ENCODE measurements at regions not wholly inside any gene's neighbourhood (a gene's known extent, or its start where the extent isn't known, plus 50 kb on each side); places are given as distances from the start of the nearest gene placed in this dataset.
A peak's percentile ranks its signal among the peaks of the same experiment; 100 is the strongest.
"Not testable (repeated sequence)": the region's sequence is repeated elsewhere in the genome, so short reads cannot be mapped to it uniquely, and the experiment has no call there.

DNA sequence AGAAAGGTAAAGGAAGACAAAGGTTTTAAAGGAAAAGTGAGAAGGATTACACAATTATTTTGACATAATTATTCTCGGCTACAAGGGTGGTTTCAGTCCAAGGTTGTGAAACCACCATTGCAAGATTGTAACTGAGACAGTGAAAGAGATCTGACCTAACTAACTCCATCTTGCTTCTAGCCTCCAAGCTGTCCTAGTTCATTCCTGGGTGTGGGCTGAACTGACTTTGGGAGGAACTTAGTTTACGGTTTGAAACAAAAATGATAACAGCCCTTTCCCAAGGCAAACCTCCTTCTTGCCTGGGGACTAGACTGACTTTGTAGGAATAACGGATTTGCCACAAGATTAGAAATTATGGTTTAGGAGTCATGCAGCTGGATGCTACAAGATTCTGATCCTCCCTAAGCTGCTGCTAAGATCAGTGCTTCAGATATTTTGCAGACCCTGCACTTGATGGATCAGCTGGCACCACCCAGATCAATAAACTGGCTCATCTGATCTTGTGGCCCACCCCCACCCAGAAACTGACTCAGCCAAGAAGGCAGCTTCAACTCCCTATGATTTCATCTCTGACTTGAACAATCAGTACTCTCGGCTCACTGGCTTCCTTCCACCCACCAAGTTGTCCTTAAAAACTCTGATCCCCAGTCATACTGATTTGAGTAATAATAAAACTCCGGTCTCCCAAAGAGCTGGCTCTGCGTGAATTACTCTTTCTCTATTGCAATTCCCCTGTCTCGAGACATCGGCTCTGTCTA lies 57.7 kb upstream of the AADACL2 start:
- DNase-seq: no peak

DNA sequence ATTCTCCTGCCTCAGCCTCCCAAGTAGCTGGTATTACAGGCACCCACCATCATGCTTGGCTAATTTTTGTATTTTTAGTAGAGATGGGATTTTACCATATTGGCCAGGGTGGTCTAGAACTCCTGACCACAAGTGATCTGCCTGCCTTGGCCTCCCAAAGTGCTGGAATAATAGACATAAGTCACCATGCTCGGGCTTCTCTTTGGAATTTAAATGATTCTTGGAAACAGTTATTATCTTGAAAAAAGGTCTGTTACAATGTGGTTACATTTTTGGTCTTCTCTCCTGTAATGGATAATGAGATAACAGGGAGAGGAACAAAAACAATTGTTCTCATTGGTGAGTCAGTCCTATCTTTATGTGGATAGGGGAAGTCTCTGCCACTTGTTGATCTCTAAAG lies 59.8 kb upstream of the AADACL2 start:
- DNase-seq: no peak

DNA sequence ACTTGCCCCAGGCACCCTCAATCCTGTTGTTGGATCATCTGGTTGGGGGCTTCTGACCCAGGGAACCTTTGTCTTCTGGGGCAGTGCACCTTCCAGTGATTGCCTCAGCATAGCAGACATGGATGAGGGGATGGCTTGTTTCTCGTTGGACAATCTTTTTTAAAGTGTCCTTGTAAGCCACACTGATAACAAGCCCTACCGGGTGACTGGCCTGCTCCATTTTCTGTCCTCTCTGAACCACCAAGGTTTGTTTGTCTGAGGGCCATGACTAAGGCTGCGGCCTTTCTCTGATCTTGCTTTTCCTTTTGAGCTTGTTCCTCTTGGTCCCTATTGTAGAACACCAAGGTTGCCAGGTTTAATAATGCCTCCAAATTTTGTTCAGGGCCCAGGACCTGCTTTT lies 66.0 kb upstream of the AADACL2 start:
- not testable (repeated sequence) for DNase-seq

DNA sequence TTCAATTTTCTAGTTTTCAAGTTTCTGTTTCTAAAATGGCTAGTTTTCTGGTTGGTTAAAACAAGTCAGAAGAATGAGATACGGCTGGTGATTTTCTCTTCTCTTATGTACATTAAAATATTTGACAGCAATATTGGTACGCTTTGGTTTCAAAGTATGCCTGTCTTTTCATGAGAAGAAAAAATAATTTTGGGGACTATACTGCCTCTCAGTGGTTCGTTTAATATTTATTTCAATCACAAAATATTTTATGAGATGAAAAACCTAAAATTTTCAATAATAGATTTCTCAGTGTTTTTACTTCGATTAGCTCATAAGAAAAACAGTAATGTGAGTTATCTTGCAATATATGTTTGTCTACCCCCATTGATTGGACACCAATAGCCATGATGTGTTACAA lies 72.8 kb upstream of the AADACL2 start:
- peak; percentile 40 for DNase-seq

DNA sequence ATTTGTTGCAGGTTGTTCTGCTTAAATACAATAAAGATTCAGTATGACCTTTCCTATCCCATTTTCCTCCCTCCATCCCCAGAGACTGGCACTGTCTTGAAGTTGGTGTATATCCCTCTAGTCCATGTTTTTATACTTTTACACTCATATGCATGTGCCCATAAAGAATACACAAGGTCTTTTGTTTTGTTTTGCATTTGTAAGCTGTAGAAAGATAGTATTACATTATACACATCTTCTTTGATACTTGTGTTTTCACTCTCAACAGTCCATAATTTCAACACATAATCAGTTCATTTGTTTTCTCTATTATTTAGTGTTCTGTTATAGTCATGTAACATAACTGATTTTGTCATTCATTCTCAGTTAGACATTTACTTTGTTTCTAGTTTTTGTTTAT lies 88.7 kb upstream of the AADACL2 start:
- no peak for DNase-seq

DNA sequence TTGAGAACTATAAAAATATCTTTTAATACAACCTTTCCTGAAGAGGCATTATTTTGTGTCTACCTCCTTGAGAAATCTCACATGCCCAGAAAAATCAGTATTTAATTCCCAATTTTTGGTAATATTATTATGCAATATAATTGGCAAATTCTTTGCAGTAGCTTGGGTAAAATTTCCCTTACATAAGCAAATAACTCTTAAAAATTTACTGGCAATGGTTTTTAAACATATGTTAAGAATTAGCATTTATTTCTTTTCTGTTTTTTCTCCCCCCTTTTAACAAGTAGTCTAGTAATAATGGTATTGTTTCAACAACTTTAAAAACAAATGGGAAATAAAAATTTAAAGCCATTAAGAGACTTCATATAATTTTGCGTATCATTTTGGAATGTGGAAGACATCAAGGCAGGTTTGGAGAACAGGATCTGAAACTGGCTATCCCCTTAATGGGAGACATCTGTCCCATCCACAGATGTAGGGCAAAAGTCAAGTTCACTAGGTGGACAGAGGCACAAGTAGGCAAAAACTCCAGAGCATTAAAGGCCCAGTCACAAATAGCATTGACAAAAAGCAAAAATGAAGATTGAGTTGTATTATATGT lies 89.6 kb upstream of the AADACL2 start:
- DNase-seq: no peak

DNA sequence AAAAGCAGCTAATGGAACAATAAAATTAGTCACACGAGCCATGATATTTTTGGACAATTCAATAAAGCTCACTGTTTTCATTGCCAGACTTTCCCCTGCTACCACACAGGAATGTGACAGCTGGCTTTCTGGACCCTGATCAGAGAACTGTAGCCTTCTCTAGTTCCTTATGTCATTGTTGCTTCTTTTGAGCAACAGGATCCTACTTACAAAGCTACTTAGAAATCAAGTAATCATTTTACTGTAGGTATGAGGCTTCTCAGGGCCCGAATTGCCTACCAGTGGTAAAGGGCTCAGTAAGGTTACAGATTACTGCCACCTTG lies 94.3 kb upstream of the AADACL2 start:
- peak; percentile 13 for DNase-seq

DNA sequence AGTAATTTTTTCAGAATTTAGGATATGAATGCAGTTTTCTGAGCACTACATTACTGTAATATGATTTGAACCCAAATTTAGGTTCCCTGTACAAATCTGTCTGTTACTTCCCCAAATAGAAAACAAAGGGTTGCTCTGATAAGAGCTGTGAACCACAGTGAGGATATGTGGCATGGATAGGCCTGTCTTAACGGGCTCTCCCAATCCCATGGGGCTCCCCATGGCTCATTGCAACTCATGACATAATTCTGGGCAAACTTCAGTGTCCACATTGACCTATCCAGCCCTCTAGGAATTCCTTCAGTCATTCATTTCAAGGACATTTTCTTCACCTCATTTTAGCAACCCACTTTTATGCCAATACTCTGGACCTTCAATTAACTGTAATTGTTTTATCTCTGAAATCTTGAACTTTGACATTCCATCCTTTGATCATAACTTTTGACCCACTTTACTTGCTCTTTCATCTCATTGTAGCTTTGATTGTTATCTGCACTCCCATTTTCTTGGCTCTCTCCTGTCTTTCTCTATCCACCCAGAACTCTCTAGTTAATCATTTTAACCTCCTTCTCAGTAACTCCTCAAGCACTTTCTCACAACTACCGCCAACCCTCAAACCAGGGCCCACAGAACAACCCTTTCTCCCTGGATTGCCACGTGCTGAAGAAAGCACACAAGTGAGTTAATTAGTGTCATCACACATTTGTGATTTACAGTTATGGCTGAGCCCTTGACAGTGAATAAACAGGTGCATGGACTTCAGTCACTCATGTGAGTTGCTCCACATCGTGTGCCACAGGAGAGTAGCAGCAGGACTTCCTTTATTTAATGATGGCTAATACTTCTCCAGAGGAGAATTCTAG lies 94.9 kb upstream of the AADACL2 start:
- DNase-seq: no peak

DNA sequence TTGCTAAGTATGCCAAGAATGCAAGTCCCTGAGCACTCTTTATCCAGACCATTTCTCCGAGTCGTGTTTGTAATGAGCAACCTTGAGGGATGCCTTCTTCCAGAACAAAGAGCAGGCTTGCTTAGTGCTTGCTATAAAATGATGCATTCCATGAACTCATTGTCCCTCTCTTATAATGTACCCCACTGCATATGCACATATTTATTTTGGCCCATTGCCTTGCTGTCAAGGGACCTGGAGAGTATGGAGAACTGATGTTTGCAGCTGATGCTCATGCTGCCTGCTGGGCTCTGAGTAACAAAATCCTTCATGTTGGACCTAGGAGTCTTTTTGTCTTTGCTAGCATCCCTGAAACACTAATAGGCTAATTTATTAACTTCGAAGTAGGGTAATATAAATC lies 97.8 kb upstream of the AADACL2 start:
- no peak for DNase-seq

DNA sequence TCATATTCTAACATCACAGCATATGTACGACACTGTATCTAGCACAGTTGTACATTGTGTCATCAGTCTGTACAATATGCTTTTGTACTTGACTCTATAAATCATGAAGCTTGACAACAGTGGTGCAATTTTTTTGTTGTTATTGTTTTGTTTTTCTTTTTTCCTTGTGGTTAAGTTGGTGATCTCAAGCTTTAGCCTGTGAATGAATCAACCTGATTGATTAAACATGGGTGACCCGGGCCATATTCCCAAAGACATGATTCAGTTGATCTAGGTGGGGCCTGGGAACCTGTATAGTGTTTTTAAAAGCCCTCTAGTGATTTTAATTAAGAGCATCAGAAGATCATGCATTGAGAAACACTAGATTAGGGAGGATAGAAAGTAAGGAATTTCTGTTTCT lies 101.8 kb upstream of the AADACL2 start:
- no peak for DNase-seq

DNA sequence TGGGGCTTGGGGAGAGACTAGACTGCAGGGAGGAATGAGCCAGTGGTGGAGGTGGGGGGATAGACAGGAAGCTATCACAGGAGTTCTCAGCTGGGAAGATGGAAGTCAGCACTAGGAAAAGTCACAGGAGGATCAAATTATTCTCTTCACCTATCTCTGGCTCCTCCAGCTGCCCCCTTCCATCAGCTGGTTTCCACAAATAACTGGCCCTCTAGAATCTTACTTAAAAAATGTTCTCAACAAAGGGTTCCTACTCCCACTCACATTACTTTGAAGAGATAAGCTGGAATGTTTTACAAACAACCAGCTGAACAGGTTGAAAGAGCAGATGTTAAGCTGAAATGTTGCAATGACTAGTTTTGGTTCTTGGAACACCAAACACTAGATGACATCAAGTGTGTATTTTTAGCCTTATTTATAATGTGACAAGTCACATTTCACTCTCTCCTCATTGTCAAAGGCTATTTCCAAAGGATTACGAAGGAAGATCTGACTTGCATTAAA lies 102.7 kb upstream of the AADACL2 start:
- DNase-seq: no peak

DNA sequence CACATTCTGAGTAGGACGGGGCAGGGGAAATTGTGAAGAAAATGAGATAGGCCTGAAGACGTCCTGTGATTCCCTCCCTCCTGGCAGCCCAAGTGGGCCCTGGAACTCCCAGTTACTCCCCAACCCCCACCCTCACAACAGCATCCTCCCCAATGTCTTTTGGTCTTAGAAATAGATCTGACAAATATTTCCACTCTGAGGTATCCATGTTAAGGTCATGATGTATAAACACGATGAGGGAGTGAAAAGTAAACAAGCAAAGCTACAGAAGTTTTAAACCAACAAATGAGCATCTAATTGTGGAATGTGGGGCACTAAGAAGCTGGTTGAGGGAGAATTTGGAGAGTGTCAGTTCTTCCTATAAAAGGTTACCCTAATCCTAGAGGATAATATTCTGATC lies 103.7 kb upstream of the AADACL2 start:
- DNase-seq: no peak

DNA sequence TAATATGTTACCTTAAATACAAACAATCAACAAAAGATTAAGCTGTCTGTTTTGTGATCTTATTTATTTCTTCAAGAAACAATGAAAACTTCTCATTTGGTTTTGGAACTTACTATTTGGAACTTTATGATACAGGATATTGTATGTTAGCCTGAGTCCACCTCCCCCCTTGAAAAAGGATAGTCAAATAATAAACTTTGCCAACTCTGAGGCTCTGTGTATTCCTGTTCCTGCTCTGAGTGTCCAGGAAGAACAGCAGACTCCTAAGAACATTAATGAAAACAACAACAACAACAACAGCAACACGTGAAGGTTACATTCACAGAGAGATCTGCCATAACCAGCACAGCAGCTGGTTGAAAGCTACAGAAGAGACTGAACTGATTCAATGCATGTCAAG lies 108.1 kb upstream of the AADACL2 start:
- DNase-seq: no peak

DNA sequence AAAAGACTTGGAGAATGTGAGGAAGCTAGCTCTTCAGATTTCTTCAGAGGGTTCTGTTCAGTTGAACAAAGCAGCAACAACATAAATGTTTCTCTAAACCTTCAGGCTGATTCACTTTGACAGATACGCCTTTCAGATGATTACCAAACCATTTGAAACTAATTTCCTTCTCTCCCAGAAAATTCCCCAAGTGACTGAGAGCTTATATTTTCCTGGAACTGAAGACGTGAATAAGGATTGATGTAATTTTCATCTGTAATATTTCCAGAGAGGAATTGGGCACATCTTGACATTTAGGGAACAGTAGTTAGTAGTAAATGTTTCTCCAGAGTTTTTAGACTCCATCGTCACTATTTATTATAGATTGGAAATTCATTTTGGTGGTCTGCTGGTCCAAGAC lies 108.6 kb upstream of the AADACL2 start:
- DNase-seq: no peak

DNA sequence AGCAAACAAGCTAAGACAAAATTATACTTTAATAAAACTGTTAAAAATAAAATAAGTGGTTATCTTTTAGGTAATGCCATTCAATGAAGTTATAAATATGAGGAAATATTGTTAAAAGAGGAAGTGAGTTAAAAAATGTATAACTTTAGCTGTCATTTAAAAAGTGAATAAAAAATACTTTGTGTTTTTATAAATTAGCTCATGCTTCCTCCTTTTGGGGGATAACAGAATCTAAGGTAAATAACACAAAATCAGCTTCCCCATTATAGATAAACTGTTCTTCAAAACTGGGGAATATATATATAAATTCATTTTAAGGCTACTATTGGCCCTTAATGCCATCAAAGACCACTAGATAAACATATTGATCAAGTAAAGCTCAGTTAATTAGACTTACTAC lies 113.7 kb upstream of the AADACL2 start:
- DNase-seq: no peak

DNA sequence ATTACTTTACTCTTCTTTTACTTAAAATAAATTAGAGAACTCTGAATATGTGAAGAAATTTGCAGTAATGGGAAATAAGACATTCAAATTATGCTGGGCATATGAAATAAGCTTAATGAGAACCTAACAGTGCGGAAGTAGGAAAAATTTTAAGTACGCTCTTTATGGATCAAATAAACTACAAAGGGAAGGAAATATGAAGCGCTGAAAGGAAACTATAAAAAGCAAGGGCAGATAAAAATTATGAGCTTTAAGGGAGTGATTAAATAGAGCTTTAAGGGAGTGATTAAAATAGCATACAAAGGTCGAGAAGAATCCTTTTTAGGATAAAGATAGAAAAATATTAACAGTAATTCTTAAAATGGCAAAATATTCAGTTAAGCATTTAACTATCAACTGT lies 118.3 kb upstream of the AADACL2 start:
- no peak for DNase-seq

DNA sequence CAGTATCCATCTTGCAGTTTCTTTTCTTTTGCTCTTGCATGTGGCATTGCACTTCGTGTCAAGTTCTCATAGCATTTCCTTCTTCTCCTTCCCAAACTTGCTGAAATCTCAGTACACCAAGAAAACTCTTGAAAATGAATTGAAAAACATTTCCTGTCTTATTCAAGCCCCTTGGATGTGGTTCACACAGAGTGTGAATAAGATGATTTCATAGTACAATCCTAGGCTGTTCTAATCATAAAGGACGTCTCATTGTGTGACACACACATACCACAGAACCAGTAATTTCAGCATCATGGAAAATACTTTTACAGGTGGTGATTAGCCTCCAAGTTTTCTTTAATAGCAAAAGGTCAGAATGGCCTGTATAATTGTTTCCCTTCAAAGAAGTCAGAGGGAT lies 121.6 kb upstream of the AADACL2 start:
- DNase-seq: no peak

DNA sequence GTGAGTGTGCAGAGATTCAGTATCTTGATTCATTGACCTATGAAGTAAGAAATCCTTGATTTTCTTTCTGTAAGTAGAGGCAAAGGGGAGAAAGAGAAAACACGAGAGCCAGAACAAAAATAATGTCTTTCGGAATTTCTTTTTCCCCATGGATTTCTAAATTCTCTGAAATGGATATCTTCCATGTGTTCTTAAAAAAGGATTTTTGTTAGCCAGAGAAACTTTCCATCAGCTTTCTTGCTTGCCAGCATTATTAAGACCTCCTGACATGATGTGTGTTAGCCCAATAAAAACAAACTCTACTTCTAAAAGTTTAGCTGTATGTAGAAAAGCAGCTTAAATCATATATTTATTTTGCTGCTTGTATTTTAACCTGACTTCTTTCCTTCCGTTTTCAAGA lies 122.3 kb upstream of the AADACL2 start:
- DNase-seq: no peak

DNA sequence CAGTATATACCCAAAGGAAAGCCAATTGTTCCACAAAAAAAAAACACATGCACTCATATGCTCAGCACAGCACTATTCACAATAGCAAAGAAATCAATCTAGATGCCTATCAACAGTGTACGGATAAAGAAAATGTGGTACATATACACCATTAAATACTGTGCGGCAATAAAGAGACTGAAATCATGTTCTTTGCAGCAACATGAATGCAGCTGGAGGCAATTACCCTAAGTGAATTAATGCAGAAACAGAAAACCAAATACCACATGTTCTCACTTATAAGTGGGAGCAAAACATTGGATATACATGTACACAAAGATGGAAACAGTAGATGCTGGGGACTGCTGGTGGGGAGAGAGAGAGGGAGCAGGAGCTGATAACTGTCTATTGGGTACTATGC lies 124.2 kb upstream of the AADACL2 start:
- no peak for DNase-seq

DNA sequence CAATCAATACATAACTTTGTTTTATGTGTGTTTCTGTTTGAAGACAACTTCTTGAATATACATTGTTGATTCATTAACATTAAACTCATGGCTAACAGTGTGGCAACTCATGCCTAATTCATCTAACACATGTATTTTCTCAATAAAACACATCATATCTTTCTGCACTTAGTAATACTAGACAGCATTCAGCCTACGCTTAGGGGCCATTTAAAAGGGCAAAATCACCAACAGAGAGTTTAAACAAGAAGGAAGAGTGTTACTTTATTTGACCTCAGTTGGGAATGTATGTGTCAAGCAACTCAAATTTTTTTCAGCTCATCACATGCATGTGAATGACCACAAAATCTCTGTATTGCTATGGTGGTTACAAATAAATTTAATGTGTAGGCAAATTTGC lies 128.8 kb upstream of the AADACL2 start:
- DNase-seq: peak; percentile 31

DNA sequence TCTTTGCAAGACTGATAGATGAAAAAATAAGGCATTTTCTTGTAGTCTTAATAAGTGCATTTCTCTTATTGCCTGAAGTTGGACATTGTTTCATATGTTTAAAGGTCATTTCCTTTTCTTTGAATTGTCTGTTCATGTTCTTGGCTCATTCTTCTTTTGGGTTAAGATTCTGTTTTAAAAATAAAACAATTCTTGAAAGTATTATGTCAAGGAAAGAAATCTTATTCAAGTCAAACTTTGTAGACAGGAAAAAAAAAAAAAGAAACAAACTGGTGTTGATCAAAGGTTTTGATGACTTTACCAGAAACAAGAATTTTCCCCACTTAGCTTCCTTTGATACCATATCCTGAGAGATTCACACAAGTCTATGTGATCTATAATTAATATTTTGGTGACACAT lies 132.9 kb upstream of the AADACL2 start:
- DNase-seq: no peak

DNA sequence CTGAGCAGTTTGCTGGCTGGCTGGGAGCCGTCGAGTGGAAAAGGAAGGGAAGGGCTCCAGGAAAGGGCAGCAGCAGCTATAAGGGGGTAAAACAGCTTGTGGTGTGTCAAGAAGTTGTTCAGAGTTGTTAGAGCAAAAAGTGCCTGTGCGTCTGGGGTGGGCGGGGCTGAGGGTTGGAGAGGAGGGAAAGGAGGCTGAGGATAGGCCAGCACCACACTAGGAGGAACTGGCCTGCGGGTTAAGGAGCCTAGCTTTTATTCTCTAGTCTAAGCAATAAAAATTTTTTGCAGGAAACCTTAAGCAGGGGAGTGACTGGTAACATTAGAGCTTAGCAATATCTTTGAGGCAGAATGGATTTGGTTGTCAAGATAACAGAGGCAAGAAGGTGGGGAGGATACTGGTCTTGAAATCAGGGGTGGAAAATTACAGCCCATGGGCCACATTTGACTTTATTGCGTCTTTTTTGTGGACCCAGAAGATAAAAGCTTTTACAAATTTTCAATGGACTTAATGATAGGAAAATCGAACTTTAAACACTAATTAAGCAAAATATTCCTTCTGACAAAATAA lies 134.5 kb upstream of the AADACL2 start:
- no peak for DNase-seq

DNA sequence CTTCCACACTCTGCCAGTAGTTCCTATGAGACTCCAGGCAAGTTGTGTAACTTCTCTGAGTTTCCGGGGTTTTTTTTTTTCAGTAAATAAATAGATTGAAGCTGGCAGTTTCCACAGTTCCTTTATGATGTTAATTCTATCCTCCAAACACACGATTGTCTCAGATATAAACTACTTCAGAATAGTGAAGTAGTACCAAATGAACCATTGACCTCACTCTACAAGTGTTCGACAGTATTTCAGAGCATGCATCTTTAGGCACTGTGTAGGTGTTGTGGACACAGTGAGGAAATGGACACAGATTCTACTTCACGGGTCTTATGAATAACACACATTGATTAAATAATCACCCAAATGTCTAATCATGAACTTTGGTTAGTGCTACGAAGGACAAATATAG lies 136.1 kb upstream of the IGSF10 start:
- no peak for DNase-seq

DNA sequence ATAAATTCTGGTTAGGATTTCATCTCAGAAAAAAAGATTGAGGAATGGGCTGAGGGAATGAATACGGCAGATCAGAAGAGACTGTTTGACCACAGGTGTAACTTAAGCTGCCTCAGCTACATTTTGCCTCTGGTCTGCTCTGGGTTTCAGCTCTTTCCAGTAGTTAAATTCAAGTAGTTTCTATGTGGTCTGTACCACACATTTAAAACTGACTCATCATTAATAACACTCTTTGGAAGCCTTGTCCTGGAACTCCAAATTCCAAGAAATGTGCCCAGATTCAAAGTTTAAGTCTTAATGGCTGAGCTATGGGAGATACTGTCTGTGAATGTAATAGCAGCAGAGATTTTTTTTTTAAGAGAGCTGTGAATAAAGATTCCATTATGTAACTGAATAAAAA lies 133.1 kb upstream of the IGSF10 start:
- peak; percentile 74 for DNase-seq
